H9 (cell line): ENCODE measurements at regions not wholly inside any gene's neighbourhood (a gene's known extent, or its start where the extent isn't known, plus 50 kb on each side); places are given as distances from the start of the nearest gene placed in this dataset.
A peak's percentile ranks its signal among the peaks of the same experiment; 100 is the strongest.

ENCODE experiments used
- DNase-seq: peaks from one replicate; pipeline ENCODE4 v3.0.0-alpha.2; 2017
- H2AFZ ChIP-seq: one replicate; pipeline ENCODE4 v1.6.1; 2013; ENCODE audit warnings: mild to moderate bottlenecking, low read length, control low read depth, moderate library complexity
- H2AK5ac ChIP-seq: 2 replicates; pipeline ENCODE4 v1.6.1; 2013; ENCODE audit warnings: low read length, control low read depth, mixed read lengths; ENCODE audit not compliant: insufficient read length
- H2BK120ac ChIP-seq: one replicate; pipeline ENCODE4 v1.6.1; 2013; ENCODE audit warnings: low read depth, mild to moderate bottlenecking, low read length, control low read depth, inconsistent platforms; ENCODE audit not compliant: poor library complexity, severe bottlenecking
- H2BK12ac ChIP-seq: 2 replicates; pipeline ENCODE4 v1.6.1; 2013; ENCODE audit warnings: low read length, control low read depth, mixed read lengths, low read depth; ENCODE audit not compliant: insufficient read length
- H2BK15ac ChIP-seq: 2 replicates; pipeline ENCODE4 v1.6.1; 2013; ENCODE audit warnings: low read depth, low read length, control low read depth
- H2BK20ac ChIP-seq: one replicate; pipeline ENCODE4 v1.6.1; 2013; ENCODE audit warnings: low read depth, mild to moderate bottlenecking, low read length, control low read depth, inconsistent platforms; ENCODE audit not compliant: poor library complexity, severe bottlenecking
- H2BK5ac ChIP-seq: 2 replicates; pipeline ENCODE4 v1.6.1; 2013; ENCODE audit warnings: low read length, control low read depth, mixed read lengths; ENCODE audit not compliant: insufficient read length
- H3K14ac ChIP-seq: 2 replicates; pipeline ENCODE4 v1.6.1; 2013; ENCODE audit warnings: low read length, control low read depth; ENCODE audit not compliant: insufficient read depth
- H3K18ac ChIP-seq: 2 replicates; pipeline ENCODE4 v1.6.1; 2013; ENCODE audit warnings: low read depth, mild to moderate bottlenecking, mixed read lengths, low read length, control low read depth; ENCODE audit not compliant: insufficient read length
- H3K23ac ChIP-seq: 2 replicates; pipeline ENCODE4 v1.6.1; 2013; ENCODE audit warnings: low read length, control low read depth, mixed read lengths, low read depth; ENCODE audit not compliant: insufficient read length
- H3K23me2 ChIP-seq: 2 replicates; pipeline ENCODE4 v1.6.1; 2013; ENCODE audit warnings: low read depth, mild to moderate bottlenecking, mixed read lengths, low read length, control low read depth; ENCODE audit not compliant: insufficient read length, poor library complexity, severe bottlenecking
- H3K27ac ChIP-seq: 2 replicates; pipeline ENCODE4 v1.5.1; 2013; ENCODE audit warnings: low read length, control low read depth, mixed read lengths, low read depth; ENCODE audit not compliant: insufficient read length
- H3K27me3 ChIP-seq: 2 replicates; pipeline ENCODE4 v1.6.1; 2013; ENCODE audit warnings: low read length, control low read depth, inconsistent platforms; ENCODE audit not compliant: insufficient read depth
- H3K4ac ChIP-seq: 2 replicates; pipeline ENCODE4 v1.6.1; 2013; ENCODE audit warnings: low read depth, mild to moderate bottlenecking, control low read depth, inconsistent platforms, low read length, moderate library complexity
- H3K4me1 ChIP-seq: 2 replicates; pipeline ENCODE4 v1.6.1; 2013; ENCODE audit warnings: low read length, control low read depth, inconsistent platforms; ENCODE audit not compliant: insufficient read depth
- H3K4me2 ChIP-seq: 2 replicates; pipeline ENCODE4 v1.6.1; 2013; ENCODE audit warnings: low read length, control low read depth, mixed read lengths; ENCODE audit not compliant: insufficient read length, insufficient read depth
- H3K56ac ChIP-seq: 2 replicates; pipeline ENCODE4 v1.6.1; 2013; ENCODE audit warnings: low read depth, mild to moderate bottlenecking, mixed read lengths, low read length, control low read depth; ENCODE audit not compliant: insufficient read length
- H3K79me1 ChIP-seq: 2 replicates; pipeline ENCODE4 v1.6.1; 2013; ENCODE audit warnings: low read depth, mild to moderate bottlenecking, moderate library complexity, low read length, control low read depth, inconsistent platforms; ENCODE audit not compliant: insufficient read depth, poor library complexity, severe bottlenecking
- H3K79me2 ChIP-seq: 2 replicates; pipeline ENCODE4 v1.6.1; 2013; ENCODE audit warnings: low read length, control low read depth, inconsistent platforms; ENCODE audit not compliant: insufficient read depth
- H3K9ac ChIP-seq: 2 replicates; pipeline ENCODE4 v1.6.1; 2013; ENCODE audit warnings: low read length, control low read depth, mixed read lengths; ENCODE audit not compliant: insufficient read length; ENCODE audit errors: extremely low read depth
- H3K9me3 ChIP-seq: one replicate; pipeline ENCODE4 v1.6.1; 2013; ENCODE audit warnings: low read depth, low read length, inconsistent platforms; ENCODE audit not compliant: control insufficient read depth
- H3T11ph ChIP-seq: one replicate; pipeline ENCODE4 v1.6.1; 2013; ENCODE audit warnings: mild to moderate bottlenecking, low read length, control low read depth, inconsistent platforms
- H4K20me1 ChIP-seq: one replicate; pipeline ENCODE4 v1.6.1; 2013; ENCODE audit not compliant: control insufficient read depth, insufficient read length, insufficient read depth
- H4K5ac ChIP-seq: 2 replicates; pipeline ENCODE4 v1.6.1; 2013; ENCODE audit warnings: low read depth, mild to moderate bottlenecking, mixed read lengths, low read length, control low read depth; ENCODE audit not compliant: insufficient read length
- H4K8ac ChIP-seq: replicated peaks from 2 replicates; pipeline ENCODE4 v1.6.1; 2013; ENCODE audit warnings: low read length, control low read depth, mixed read lengths, low read depth; ENCODE audit not compliant: insufficient read length
- H4K91ac ChIP-seq: 2 replicates; pipeline ENCODE4 v1.6.1; 2013; ENCODE audit warnings: low read depth, mild to moderate bottlenecking, moderate library complexity, mixed read lengths, low read length, control low read depth; ENCODE audit not compliant: insufficient read length
- H3K27ac Mint-ChIP-seq, 3 experiments: 2 replicates in 2 of 3; 3 replicates in 1 of 3; pipeline ENCODE4 v1.8.0; 2020 to 2021; ENCODE audit warnings: mixed read lengths in 3 of 3, mild to moderate bottlenecking in 1 of 3, moderate library complexity in 1 of 3
- H3K27me3 Mint-ChIP-seq: 2 replicates; pipeline ENCODE4 v1.8.0; 2021; ENCODE audit warnings: low read depth, mild to moderate bottlenecking, moderate library complexity, mixed read lengths
- H3K36me3 Mint-ChIP-seq, 3 experiments: 2 replicates in 2 of 3; 3 replicates in 1 of 3; pipeline ENCODE4 v1.8.0; 2020 to 2021; ENCODE audit warnings: low read depth in 3 of 3, mixed read lengths in 3 of 3; ENCODE audit not compliant: insufficient read depth in 1 of 3
- H3K4me1 Mint-ChIP-seq, 2 experiments: 2 replicates each; pipeline ENCODE4 v1.8.0; 2020; ENCODE audit warnings: mixed read lengths in 2 of 2
- H3K4me3 Mint-ChIP-seq, 2 experiments: 2 replicates in 1 of 2; 3 replicates in 1 of 2; pipeline ENCODE4 v1.8.0; 2020 to 2021; ENCODE audit warnings: mild to moderate bottlenecking in 2 of 2, mixed read lengths in 2 of 2, moderate library complexity in 1 of 2
- H3K9me3 Mint-ChIP-seq, 2 experiments: 2 replicates in 1 of 2; 3 replicates in 1 of 2; pipeline ENCODE4 v1.8.0; 2020; ENCODE audit warnings: mild to moderate bottlenecking in 2 of 2, mixed read lengths in 2 of 2, moderate library complexity in 1 of 2
- WGBS: extraction: QIAGEN DNeasy Blood & Tissue Kit; methylation state at CpG from one replicate; pipeline ENCODE4 v1.1.7; 2013; ENCODE audit warnings: missing lambda C conversion rate, low lambda C conversion rate, mixed read lengths; ENCODE audit not compliant: insufficient read length; ENCODE audit errors: extremely low coverage; 5-methylcytosine and 5-hydroxymethylcytosine counted together
- TF ChIP-seq, protein P1 (sequence below): fragments of 200-600 bp; sonication (generic); conservative IDR thresholded peaks from 3 replicates; pipeline ENCODE4 v1.8.0; 2021; ENCODE audit warnings: antibody characterized with exemption, mild to moderate bottlenecking

DNA sequence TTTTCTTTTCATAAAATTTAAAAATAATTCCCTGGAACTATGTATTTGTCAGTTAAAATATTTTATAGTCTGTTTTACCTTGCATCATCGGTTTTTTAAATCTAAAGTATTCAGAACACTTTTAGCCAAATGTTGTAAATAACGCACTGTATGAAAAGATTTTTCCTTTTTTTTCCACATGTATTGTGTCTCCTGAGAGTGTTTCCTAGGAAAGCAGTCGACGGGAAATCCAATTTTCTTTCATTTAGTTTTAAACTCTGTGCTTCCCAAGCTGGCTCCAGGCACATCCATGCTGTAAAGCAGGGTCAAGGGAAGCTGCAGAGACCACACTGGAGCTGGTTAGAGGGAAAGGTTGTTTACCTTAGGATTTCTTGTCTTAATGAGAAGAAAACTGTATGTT lies 1724.3 kb upstream of the TENM3 start:
- H2BK15ac ChIP-seq: no peak overlapping the region
- no peak overlapping the region for H4K5ac ChIP-seq
- no peaks in the 10 kb centered on the region for H4K20me1 ChIP-seq
- no peak overlapping the region for H4K8ac ChIP-seq
- no peaks in the 10 kb centered on the region for H3K4me1 ChIP-seq
- H3K4me2 ChIP-seq: no peak overlapping the region
- no peak for DNase-seq
- no peak overlapping the region for H2BK12ac ChIP-seq
- Mint-ChIP-seq H3K4me1 (no peaks in the 10 kb centered on the region), H3K27ac (peak overlapping the region in 2 of 3 experiments; percentile 36 to 76; a peak in 2 of 7 replicates), H3K9me3 (no peaks in the 10 kb centered on the region), H3K27me3 (no peaks in the 10 kb centered on the region), H3K4me3 (no peak overlapping the region), H3K36me3 (no peaks in the 10 kb centered on the region)
- no peak overlapping the region for H3K27ac ChIP-seq
- no peak overlapping the region for H3T11ph ChIP-seq
- H3K27me3 ChIP-seq: no peaks in the 10 kb centered on the region
- H2AFZ ChIP-seq: no peak overlapping the region
- H2AK5ac ChIP-seq: no peak overlapping the region
- no peak overlapping the region for H2BK5ac ChIP-seq
- H3K14ac ChIP-seq: no peak overlapping the region
- no peak overlapping the region for H3K18ac ChIP-seq
- H3K79me2 ChIP-seq: no peaks in the 10 kb centered on the region
- H3K79me1 ChIP-seq: no peaks in the 10 kb centered on the region
- no peak overlapping the region for H2BK120ac ChIP-seq
- H3K9ac ChIP-seq: no peak overlapping the region
- TF ChIP-seq, protein P1, sequence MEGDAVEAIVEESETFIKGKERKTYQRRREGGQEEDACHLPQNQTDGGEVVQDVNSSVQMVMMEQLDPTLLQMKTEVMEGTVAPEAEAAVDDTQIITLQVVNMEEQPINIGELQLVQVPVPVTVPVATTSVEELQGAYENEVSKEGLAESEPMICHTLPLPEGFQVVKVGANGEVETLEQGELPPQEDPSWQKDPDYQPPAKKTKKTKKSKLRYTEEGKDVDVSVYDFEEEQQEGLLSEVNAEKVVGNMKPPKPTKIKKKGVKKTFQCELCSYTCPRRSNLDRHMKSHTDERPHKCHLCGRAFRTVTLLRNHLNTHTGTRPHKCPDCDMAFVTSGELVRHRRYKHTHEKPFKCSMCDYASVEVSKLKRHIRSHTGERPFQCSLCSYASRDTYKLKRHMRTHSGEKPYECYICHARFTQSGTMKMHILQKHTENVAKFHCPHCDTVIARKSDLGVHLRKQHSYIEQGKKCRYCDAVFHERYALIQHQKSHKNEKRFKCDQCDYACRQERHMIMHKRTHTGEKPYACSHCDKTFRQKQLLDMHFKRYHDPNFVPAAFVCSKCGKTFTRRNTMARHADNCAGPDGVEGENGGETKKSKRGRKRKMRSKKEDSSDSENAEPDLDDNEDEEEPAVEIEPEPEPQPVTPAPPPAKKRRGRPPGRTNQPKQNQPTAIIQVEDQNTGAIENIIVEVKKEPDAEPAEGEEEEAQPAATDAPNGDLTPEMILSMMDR: no peak
- H3K9me3 ChIP-seq: no peaks in the 10 kb centered on the region
- H3K4ac ChIP-seq: no peak overlapping the region
- H3K23ac ChIP-seq: no peak overlapping the region
- H3K56ac ChIP-seq: no peak overlapping the region
- no peaks in the 10 kb centered on the region for H3K23me2 ChIP-seq
- no peak overlapping the region for H2BK20ac ChIP-seq
- WGBS: no CpG with 5 or more reads among the region's 4 CpGs
- H4K91ac ChIP-seq: no peak overlapping the region
